Ovary (tissue), 3 donors: ENCODE measurements at regions not wholly inside any gene's neighbourhood (a gene's known extent, or its start where the extent isn't known, plus 50 kb on each side); places are given as distances from the start of the nearest gene placed in this dataset.
"Not testable (repeated sequence)": the region's sequence is repeated elsewhere in the genome, so short reads cannot be mapped to it uniquely, and the experiment has no call there.

Experiments
- CTCF ChIP-seq, 3 donors: fragments of 450-650 bp in 2 of 3; fragments of 200-600 bp in 1 of 3; IDR thresholded peaks; one replicate each; pipeline versions ENCODE4 v1.5.1 to v1.8.0; 2016 to 2022; ENCODE audit warnings: antibody characterized with exemption in 3 of 3, mild to moderate bottlenecking in 1 of 3
- EP300 ChIP-seq: sonication (generic); formaldehyde crosslinking; IDR thresholded peaks from one replicate; pipeline ENCODE4 v1.6.1; 2017; ENCODE audit warnings: antibody characterized with exemption
- POLR2A ChIP-seq: fragments of 450-650 bp; IDR thresholded peaks from one replicate; pipeline ENCODE4 v1.6.1; 2017; ENCODE audit warnings: antibody characterized with exemption, mild to moderate bottlenecking, moderate library complexity
- donor health status: DM: no; HTN: no; CAD: no.

- not testable (repeated sequence) for TF ChIP-seq CTCF (IDR thresholded peaks at IDR 0.05); POLR2A; EP300
These were observed 247.8 kb downstream of the RTP5 start for GRCh38 chr2:242117305-242117704.
